K562 (cell line): ENCODE measurements at regions not wholly inside any gene's neighbourhood (a gene's known extent, or its start where the extent isn't known, plus 50 kb on each side); places are given as distances from the start of the nearest gene placed in this dataset.
"Not testable (repeated sequence)": the region's sequence is repeated elsewhere in the genome, so short reads cannot be mapped to it uniquely, and the experiment has no call there.

Source experiments
- ATAC-seq: fragments of 200-7000 bp; cut with Tn5 transposase; 3 replicates; pipeline ENCODE4 v1.9.1; 2020; ENCODE audit warnings: moderate library complexity
- BruUV-seq: library from RNA; stranded (reverse); fragments of 400-500 nt; replicated peaks from 2 replicates; lab custom pipeline; 2021; lab: Mats Ljungman, UMichigan
- CTCF ChIA-PET: fragments of 300-600 bp; formaldehyde crosslinking; extraction: SDS; loops from one replicate; lab custom pipeline; 2021; ENCODE audit warnings: low intra/inter-chr PET ratio; lab: Yijun Ruan, JAX
- POLR2A ChIA-PET: fragments of 300-600, 350-650 bp; sonication (Branson Sonifier 250); formaldehyde crosslinking; extraction: SDS; loops from one replicate; lab custom pipeline; 2021; ENCODE audit warnings: antibody characterized with exemption, inconsistent platforms; lab: Yijun Ruan, JAX
- DNase-seq, 4 experiments: peaks; one replicate each; pipeline versions ENCODE4 v3.0.0 to v3.0.0-alpha.2; 2011 to 2018; ENCODE audit warnings: low spot score in 3 of 4, mixed read lengths in 3 of 4; ENCODE audit errors: extremely low read depth in 1 of 4
- FAIRE-seq: peaks from 2 replicates; lab custom pipeline; 2011; peaks lifted over from hg19 to GRCh38; lab: Jason Lieb, UNC
- H2AFZ ChIP-seq: 2 replicates; pipeline ENCODE4 v1.6.0; 2011; ENCODE audit warnings: low read depth, low read length, control low read depth, inconsistent platforms
- H3K27ac ChIP-seq: fragments of 200-600 bp; 3 replicates; pipeline ENCODE4 v1.8.0; 2011; ENCODE audit warnings: low read depth, mild to moderate bottlenecking, control low read depth, inconsistent platforms, low read length, moderate library complexity, mixed read lengths; ENCODE audit errors: extremely low read depth
- H3K27me3 ChIP-seq, 2 experiments: fragments of 300-600 bp in 1 of 2; 2 replicates in 1 of 2; 3 replicates in 1 of 2; pipeline versions ENCODE4 v1.6.0 to v1.8.0; 2011; ENCODE audit warnings: inconsistent platforms in 2 of 2, low read length in 2 of 2, mild to moderate bottlenecking in 1 of 2, mixed read lengths in 1 of 2, moderate library complexity in 1 of 2; ENCODE audit not compliant: control insufficient read depth in 2 of 2, insufficient read depth in 2 of 2
- H3K36me3 ChIP-seq: fragments of 300-600 bp; 3 replicates; pipeline ENCODE4 v1.8.0; 2011; ENCODE audit warnings: mild to moderate bottlenecking, low read length, inconsistent platforms; ENCODE audit not compliant: control insufficient read depth, insufficient read depth
- H3K4me1 ChIP-seq, 2 experiments: fragments of 200-600 bp in 1 of 2; replicated peaks in 1 of 2; 2 replicates in 1 of 2; 3 replicates in 1 of 2; pipeline versions ENCODE4 v1.5.1 to v1.8.0; 2011; ENCODE audit warnings: inconsistent platforms in 2 of 2, low read length in 2 of 2, mild to moderate bottlenecking in 1 of 2, mixed read lengths in 1 of 2, moderate library complexity in 1 of 2; ENCODE audit not compliant: control insufficient read depth in 2 of 2, insufficient read depth in 2 of 2
- H3K4me2 ChIP-seq: 2 replicates; pipeline ENCODE4 v1.6.1; 2011; ENCODE audit warnings: low read length, control low read depth, inconsistent platforms, mixed read lengths; ENCODE audit not compliant: insufficient read depth
- H3K4me3 ChIP-seq: fragments of 200-600 bp; sonication (generic), shearing (Covaris generic); 2 replicates; pipeline ENCODE4 v1.5.1; 2016; ENCODE audit warnings: control low read depth, inconsistent platforms
- H3K79me2 ChIP-seq: fragments of 200-600 bp; 3 replicates; pipeline ENCODE4 v1.8.0; 2011; ENCODE audit warnings: low read length, inconsistent platforms; ENCODE audit not compliant: control insufficient read depth, insufficient read depth
- H3K9ac ChIP-seq, 2 experiments: 2 replicates each; pipeline versions ENCODE4 v1.6.0 to v1.6.1; 2011; ENCODE audit warnings: low read depth in 2 of 2, low read length in 2 of 2, control low read depth in 1 of 2, inconsistent platforms in 1 of 2, mild to moderate bottlenecking in 1 of 2, mixed read lengths in 1 of 2; ENCODE audit not compliant: insufficient read depth in 1 of 2
- H3K9me1 ChIP-seq: one replicate; pipeline ENCODE4 v1.6.0; 2011; ENCODE audit warnings: inconsistent platforms, mild to moderate bottlenecking, low read length, moderate library complexity; ENCODE audit not compliant: control insufficient read depth, insufficient read depth
- H3K9me3 ChIP-seq: replicated peaks from 2 replicates; pipeline ENCODE4 v1.5.1; 2011; ENCODE audit warnings: low read depth, low read length, inconsistent platforms; ENCODE audit not compliant: control insufficient read depth, insufficient read depth
- H4K20me1 ChIP-seq: replicated peaks from 2 replicates; pipeline ENCODE4 v1.6.1; 2011; ENCODE audit warnings: low read length, inconsistent platforms, mixed read lengths; ENCODE audit not compliant: control insufficient read depth, insufficient read depth
- CHD7 ChIP-seq: fragments of 200-600 bp; sonication (generic); IDR thresholded peaks from one replicate; pipeline ENCODE4 v1.6.1; 2012; ENCODE audit warnings: mild to moderate bottlenecking, low read depth, low read length, inconsistent platforms
- WGBS: fragments of 100-300 bp; shearing (Covaris generic); methylation state at CpG from one replicate; pipeline ENCODE4 v1.1.6; 2016; ENCODE audit warnings: low coverage, mixed read lengths; ENCODE audit not compliant: insufficient coverage; ENCODE audit errors: missing lambda C conversion rate; 5-methylcytosine and 5-hydroxymethylcytosine counted together
- in situ Hi-C: fragments of 300-500 bp; cut with MboI; formaldehyde crosslinking; loops from 4 replicates; pipeline ENCODE4 v1.15.0; 2018; ENCODE audit warnings: inconsistent platforms, mixed read lengths
- intact Hi-C: fragments of 100-400 bp; cut with micrococcal nuclease; formaldehyde crosslinking; loops from 2 replicates; pipeline ENCODE4 v1.14.2; 2022

GRCh38 chr7:142450206-142450605, 192.3 kb upstream of the PRSS58 start (continued):
- no peak for TF ChIP-seq CHD7

- POLR2A ChIA-PET, H4K20me1 ChIP-seq, H3K79me2 ChIP-seq, FAIRE-seq, H2AFZ ChIP-seq, BruUV-seq, H3K4me1 ChIP-seq, H3K27ac ChIP-seq, CTCF ChIA-PET, ATAC-seq, H3K4me2 ChIP-seq, H3K4me3 ChIP-seq, in situ Hi-C loops, H3K27me3 ChIP-seq, H3K36me3 ChIP-seq, H3K9me1 ChIP-seq, intact Hi-C loops, DNase-seq, H3K9ac ChIP-seq, H3K9me3 ChIP-seq: not testable (repeated sequence)
- WGBS: 0% methylated on average over 8 of the region's 8 CpGs
Observed at GRCh38 chr7:142448857-142449256, 191.0 kb upstream of the PRSS58 start.
